Stomach (tissue), 8 donors: ENCODE measurements at regions not wholly inside any gene's neighbourhood (a gene's known extent, or its start where the extent isn't known, plus 50 kb on each side); places are given as distances from the start of the nearest gene placed in this dataset.
"Not testable (repeated sequence)": the region's sequence is repeated elsewhere in the genome, so short reads cannot be mapped to it uniquely, and the experiment has no call there.

Experiments used
- DNase-seq, 2 donors: peaks; one replicate each; pipeline versions ENCODE4 v3.0.0 to v3.0.0-alpha.2; 2013 to 2019
- H3K27ac ChIP-seq, 5 donors: fragments of 200-600 bp in 4 of 5; sonication (generic) in 4 of 5; one replicate each; pipeline ENCODE4 v1.5.1; 2013 to 2019; ENCODE audit warnings: mild to moderate bottlenecking in 1 of 5, moderate library complexity in 1 of 5
- H3K27me3 ChIP-seq, 3 donors: fragments of 200-600 bp; sonication (generic); one replicate each; pipeline ENCODE4 v1.5.1; 2017 to 2019; ENCODE audit warnings: mixed run types in 1 of 3
- H3K36me3 ChIP-seq, 4 donors: fragments of 200-600 bp; sonication (generic); 1 replicate in 3 of 4; 2 replicates in 1 of 4; pipeline ENCODE4 v1.5.1; 2016 to 2019
- H3K4me1 ChIP-seq, 4 donors: fragments of 200-600 bp; sonication (generic); one replicate each; pipeline ENCODE4 v1.5.1; 2016 to 2019
- H3K4me3 ChIP-seq, 4 donors: fragments of 200-600 bp; sonication (generic) in 3 of 4; one replicate each; pipeline ENCODE4 v1.5.1; 2016 to 2019; ENCODE audit warnings: mild to moderate bottlenecking in 1 of 4
- H3K9me3 ChIP-seq, 4 donors: fragments of 200-600 bp; sonication (generic); one replicate each; pipeline ENCODE4 v1.5.1; 2016 to 2019
- POLR2A ChIP-seq, 4 donors: fragments of 450-650 bp; IDR thresholded peaks; one replicate each; pipeline ENCODE4 v1.6.1; 2016; ENCODE audit warnings: antibody characterized with exemption in 4 of 4, control low read depth in 2 of 4, mild to moderate bottlenecking in 1 of 4, moderate library complexity in 1 of 4
- POLR2AphosphoS5 ChIP-seq, 3 donors: sonication (generic); formaldehyde crosslinking; IDR thresholded peaks; one replicate each; pipeline ENCODE4 v1.6.1; 2016; ENCODE audit warnings: antibody characterized with exemption in 3 of 3
- WGBS, 5 donors: extraction: QIAGEN DNeasy Blood & Tissue Kit in 3 of 5; methylation state at CpG; one replicate each; pipeline versions ENCODE4 v1.1.5 to v1.1.7; 2013 to 2018; 5-methylcytosine and 5-hydroxymethylcytosine counted together
- intact Hi-C: fragments of 100-400 bp; cut with DNase I; formaldehyde crosslinking; loops from one replicate; pipeline ENCODE4 v1.15.1; 2023; ENCODE audit warnings: low total_unique reads
- donor health status: healthy with polysubstance abuse.
- donor health status: Bipolar disorder and iron deficiency.
- donor health status: healthy.

GRCh38 chr22:11605468-11605981, 3922.5 kb upstream of the OR11H1 start:
- intact Hi-C loops: no loop called here
- TF ChIP-seq POLR2AphosphoS5 (IDR thresholded peaks at IDR 0.05) (no peak), POLR2A (IDR thresholded peaks at IDR 0.05) (no peak)
- DNase-seq: no peak
- H3K27ac ChIP-seq: no peak overlapping the region
- 71 to 83% (median 80%) methylated on average over 30 of the region's 30 CpGs for WGBS, 5 donors
- no peak overlapping the region for H3K4me3 ChIP-seq
- no peaks in the 10 kb centered on the region for H3K36me3 ChIP-seq
- peaks cover 33 to 72% (median 70%) of the 10 kb centered on the region in 4 donors for H3K9me3 ChIP-seq
- no peaks in the 10 kb centered on the region for H3K27me3 ChIP-seq
- no peaks in the 10 kb centered on the region for H3K4me1 ChIP-seq

GRCh38 chr22:11606047-11607000, 3921.7 kb upstream of the OR11H1 start:
- H3K36me3 ChIP-seq, H3K4me1 ChIP-seq, H3K4me3 ChIP-seq, H3K27ac ChIP-seq, intact Hi-C loops, DNase-seq, H3K27me3 ChIP-seq: not testable (repeated sequence)
- peaks cover 25 to 71% (median 68%) of the 10 kb centered on the region in 4 donors for H3K9me3 ChIP-seq
- WGBS, 5 donors: 77 to 87% (median 81%) methylated on average over 35 to 42 of the region's 42 CpGs

GRCh38 chr22:11607215-11607614, 3920.8 kb upstream of the OR11H1 start:
- H3K27me3 ChIP-seq, DNase-seq, H3K27ac ChIP-seq, intact Hi-C loops, H3K36me3 ChIP-seq, H3K4me1 ChIP-seq, H3K4me3 ChIP-seq: not testable (repeated sequence)
- WGBS, 5 donors: 80 to 85% (median 82%) methylated on average over 8 of the region's 8 CpGs
- peaks cover 25 to 74% (median 71%) of the 10 kb centered on the region in 4 donors for H3K9me3 ChIP-seq

GRCh38 chr22:11608486-11608885, 3919.5 kb upstream of the OR11H1 start:
- H3K4me3 ChIP-seq, H3K27ac ChIP-seq, H3K4me1 ChIP-seq, H3K27me3 ChIP-seq, H3K36me3 ChIP-seq, DNase-seq, intact Hi-C loops: not testable (repeated sequence)
- 56 to 62% (median 59%) methylated on average over 5 of the region's 5 CpGs for WGBS, 5 donors
- H3K9me3 ChIP-seq: peaks cover 38 to 86% (median 80%) of the 10 kb centered on the region in 4 donors

GRCh38 chr22:11609193-11609592, 3918.8 kb upstream of the OR11H1 start:
- H3K4me3 ChIP-seq, H3K36me3 ChIP-seq, intact Hi-C loops, H3K4me1 ChIP-seq, H3K27me3 ChIP-seq, H3K27ac ChIP-seq, DNase-seq: not testable (repeated sequence)
- WGBS, 5 donors: 77 to 83% (median 81%) methylated on average over 4 of the region's 4 CpGs
- H3K9me3 ChIP-seq: peaks cover 45 to 93% (median 87%) of the 10 kb centered on the region in 4 donors

GRCh38 chr22:11611280-11611679, 3916.7 kb upstream of the OR11H1 start:
- H3K27ac ChIP-seq, H3K4me1 ChIP-seq, DNase-seq, H3K4me3 ChIP-seq, H3K27me3 ChIP-seq, H3K36me3 ChIP-seq, intact Hi-C loops: not testable (repeated sequence)
- peaks cover 47 to 96% (median 90%) of the 10 kb centered on the region in 4 donors for H3K9me3 ChIP-seq
- WGBS, 5 donors: 86 to 89% (median 87%) methylated on average over 20 of the region's 20 CpGs

- H3K36me3 ChIP-seq, DNase-seq, H3K27me3 ChIP-seq, H3K4me1 ChIP-seq, H3K4me3 ChIP-seq, H3K27ac ChIP-seq, intact Hi-C loops: not testable (repeated sequence)
- peaks cover 43 to 96% (median 90%) of the 10 kb centered on the region in 4 donors for H3K9me3 ChIP-seq
- WGBS, 5 donors: 89 to 92% (median 89%) methylated on average over 7 of the region's 7 CpGs
Observed at GRCh38 chr22:11611876-11612275, 3916.1 kb upstream of the OR11H1 start.

- H3K36me3 ChIP-seq, H3K27me3 ChIP-seq, H3K27ac ChIP-seq, DNase-seq, intact Hi-C loops, H3K4me3 ChIP-seq, H3K4me1 ChIP-seq: not testable (repeated sequence)
- WGBS, 5 donors: 84 to 87% (median 87%) methylated on average over 25 to 27 of the region's 27 CpGs
- H3K9me3 ChIP-seq: peaks cover 46 to 97% (median 90%) of the 10 kb centered on the region in 4 donors
Observed at GRCh38 chr22:11613081-11613897, 3914.7 kb upstream of the OR11H1 start.
